DOHH2 (cell line): ENCODE measurements at regions not wholly inside any gene's neighbourhood (a gene's known extent, or its start where the extent isn't known, plus 50 kb on each side); places are given as distances from the start of the nearest gene placed in this dataset.

Experiments
- H3F3A ChIP-seq: fragments of 200-600 bp; sonication (generic), shearing (Covaris generic); 2 replicates; pipeline ENCODE4 v1.6.0; 2016; ENCODE audit warnings: antibody characterized with exemption, mild to moderate bottlenecking; ENCODE audit not compliant: control insufficient read depth, insufficient read depth
- H3K27ac ChIP-seq: fragments of 200-600 bp; sonication (generic); 2 replicates; pipeline ENCODE4 v1.5.1; 2014; ENCODE audit warnings: low read depth, mild to moderate bottlenecking, low read length, moderate library complexity
- H3K27me3 ChIP-seq: fragments of 200-600 bp; sonication (generic); 2 replicates; pipeline ENCODE4 v1.6.1; 2014; ENCODE audit warnings: mild to moderate bottlenecking, low read length, mixed read lengths; ENCODE audit not compliant: control insufficient read depth
- H3K36me3 ChIP-seq: fragments of 200-600 bp; sonication (generic); 2 replicates; pipeline ENCODE4 v1.6.1; 2014; ENCODE audit warnings: mild to moderate bottlenecking, low read length, moderate library complexity, mixed read lengths; ENCODE audit not compliant: control insufficient read depth
- H3K4me1 ChIP-seq: fragments of 200-600 bp; sonication (generic); 2 replicates; pipeline ENCODE4 v1.6.1; 2014; ENCODE audit warnings: mild to moderate bottlenecking, low read length, mixed read lengths; ENCODE audit not compliant: control insufficient read depth
- H3K4me2 ChIP-seq: fragments of 200-600 bp; sonication (generic); 2 replicates; pipeline ENCODE4 v1.6.0; 2014; ENCODE audit warnings: mild to moderate bottlenecking, low read length, moderate library complexity
- H3K4me3 ChIP-seq: fragments of 200-600 bp; sonication (generic); 2 replicates; pipeline ENCODE4 v1.5.1; 2014; ENCODE audit warnings: mild to moderate bottlenecking, low read length, mixed read lengths
- H3K79me2 ChIP-seq: fragments of 200-600 bp; sonication (generic); 2 replicates; pipeline ENCODE4 v1.6.1; 2014; ENCODE audit warnings: mild to moderate bottlenecking, low read length, mixed read lengths; ENCODE audit not compliant: control insufficient read depth
- H3K9me2 ChIP-seq: fragments of 200-600 bp; sonication (generic); replicated peaks from 2 replicates; pipeline ENCODE4 v1.6.1; 2014; ENCODE audit warnings: mild to moderate bottlenecking, low read length, mixed read lengths; ENCODE audit not compliant: control insufficient read depth
- H3K9me3 ChIP-seq: fragments of 200-600 bp; sonication (generic); 2 replicates; pipeline ENCODE4 v1.6.1; 2014; ENCODE audit warnings: antibody characterized with exemption, low read length, mixed read lengths; ENCODE audit not compliant: control insufficient read depth, insufficient read depth
- H4K20me1 ChIP-seq: fragments of 200-600 bp; sonication (generic); 2 replicates; pipeline ENCODE4 v1.6.0; 2014; ENCODE audit warnings: low read depth, mild to moderate bottlenecking, antibody characterized with exemption, low read length, moderate library complexity; ENCODE audit not compliant: control insufficient read depth, insufficient read depth
- EZH2phosphoT487 ChIP-seq: fragments of 200-600 bp; sonication (generic); IDR thresholded peaks from 2 replicates; pipeline ENCODE4 v1.6.1; 2017; ENCODE audit warnings: borderline replicate concordance, mild to moderate bottlenecking, antibody characterized with exemption, low read length, moderate library complexity, mixed read lengths
- TF ChIP-seq, protein P1 (sequence below): fragments of 200-600 bp; sonication (generic); IDR thresholded peaks from one replicate; pipeline ENCODE4 v1.5.1; 2014; ENCODE audit warnings: antibody characterized with exemption, mild to moderate bottlenecking, low read depth, low read length; ENCODE audit not compliant: poor library complexity, severe bottlenecking

DNA sequence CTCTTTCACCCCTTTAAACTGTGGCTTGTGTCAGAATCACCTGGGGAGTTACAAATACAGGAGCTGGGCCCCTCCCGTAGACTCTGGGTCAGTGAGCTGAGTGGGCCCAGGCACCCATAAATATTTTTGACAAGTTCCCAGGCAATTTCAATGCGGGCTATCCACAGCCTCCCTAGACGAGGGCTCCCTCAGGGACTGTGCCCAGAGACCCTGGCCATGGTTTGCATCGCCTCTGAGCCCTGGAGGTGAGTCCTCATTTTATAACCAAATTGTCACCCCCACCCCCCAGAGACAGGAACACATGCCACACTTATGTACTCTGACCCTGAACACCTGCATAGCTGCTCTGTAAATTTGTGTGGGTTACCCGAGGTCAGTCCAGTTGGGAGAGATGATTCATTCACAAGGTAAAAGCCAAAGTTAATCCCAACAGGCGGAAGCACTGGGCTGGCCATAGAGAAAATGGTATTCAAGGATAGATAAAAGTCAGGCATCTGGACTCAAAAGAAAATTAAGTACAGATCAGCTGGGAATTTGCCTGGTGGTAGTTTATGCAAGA is 146.5 kb upstream of the SLC6A11 start:
- no peaks in the 10 kb centered on the region for H3K9me2 ChIP-seq
- peaks cover 7% of the 10 kb centered on the region for H3K27me3 ChIP-seq
- TF ChIP-seq EZH2phosphoT487: no peak
- TF ChIP-seq, protein P1, sequence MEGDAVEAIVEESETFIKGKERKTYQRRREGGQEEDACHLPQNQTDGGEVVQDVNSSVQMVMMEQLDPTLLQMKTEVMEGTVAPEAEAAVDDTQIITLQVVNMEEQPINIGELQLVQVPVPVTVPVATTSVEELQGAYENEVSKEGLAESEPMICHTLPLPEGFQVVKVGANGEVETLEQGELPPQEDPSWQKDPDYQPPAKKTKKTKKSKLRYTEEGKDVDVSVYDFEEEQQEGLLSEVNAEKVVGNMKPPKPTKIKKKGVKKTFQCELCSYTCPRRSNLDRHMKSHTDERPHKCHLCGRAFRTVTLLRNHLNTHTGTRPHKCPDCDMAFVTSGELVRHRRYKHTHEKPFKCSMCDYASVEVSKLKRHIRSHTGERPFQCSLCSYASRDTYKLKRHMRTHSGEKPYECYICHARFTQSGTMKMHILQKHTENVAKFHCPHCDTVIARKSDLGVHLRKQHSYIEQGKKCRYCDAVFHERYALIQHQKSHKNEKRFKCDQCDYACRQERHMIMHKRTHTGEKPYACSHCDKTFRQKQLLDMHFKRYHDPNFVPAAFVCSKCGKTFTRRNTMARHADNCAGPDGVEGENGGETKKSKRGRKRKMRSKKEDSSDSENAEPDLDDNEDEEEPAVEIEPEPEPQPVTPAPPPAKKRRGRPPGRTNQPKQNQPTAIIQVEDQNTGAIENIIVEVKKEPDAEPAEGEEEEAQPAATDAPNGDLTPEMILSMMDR: no peak
- no peaks in the 10 kb centered on the region for H4K20me1 ChIP-seq
- no peaks in the 10 kb centered on the region for H3K36me3 ChIP-seq
- no peaks in the 10 kb centered on the region for H3F3A ChIP-seq
- no peak overlapping the region for H3K4me2 ChIP-seq
- no peak overlapping the region for H3K4me3 ChIP-seq
- no peaks in the 10 kb centered on the region for H3K9me3 ChIP-seq
- no peaks in the 10 kb centered on the region; the same call in 1 of the 2 replicates for H3K4me1 ChIP-seq
- H3K27ac ChIP-seq: no peak overlapping the region
- H3K79me2 ChIP-seq: no peaks in the 10 kb centered on the region

DNA sequence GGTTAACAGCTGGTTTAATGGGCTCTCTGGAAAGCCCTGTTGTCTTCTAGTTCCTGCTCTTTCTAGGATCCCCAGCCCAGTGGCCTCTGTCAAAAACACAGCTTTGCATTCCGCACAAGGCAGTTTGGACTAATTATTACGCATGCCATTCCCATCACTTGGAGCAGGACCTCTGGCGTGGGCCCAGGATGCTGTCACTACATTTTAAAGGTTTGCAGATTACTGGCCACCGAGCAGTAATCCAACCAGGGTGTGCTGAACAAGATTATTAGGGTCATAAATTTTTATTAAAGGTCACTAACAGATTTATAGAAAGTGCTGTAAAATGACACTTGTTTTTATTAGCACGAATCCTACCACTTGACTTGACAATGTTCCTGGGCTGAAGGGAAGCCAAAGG is 143.6 kb upstream of the SLC6A11 start:
- Histone ChIP-seq H3K4me2 (no peak overlapping the region), H4K20me1 (no peaks in the 10 kb centered on the region), H3F3A (no peaks in the 10 kb centered on the region), H3K79me2 (no peaks in the 10 kb centered on the region), H3K27ac (no peak overlapping the region), H3K4me3 (no peak overlapping the region), H3K36me3 (no peaks in the 10 kb centered on the region), H3K27me3 (no peaks in the 10 kb centered on the region), H3K9me2 (no peaks in the 10 kb centered on the region), H3K9me3 (no peaks in the 10 kb centered on the region), H3K4me1 (no peaks in the 10 kb centered on the region)
- TF ChIP-seq, protein P1: no peak
- no peak for TF ChIP-seq EZH2phosphoT487

DNA sequence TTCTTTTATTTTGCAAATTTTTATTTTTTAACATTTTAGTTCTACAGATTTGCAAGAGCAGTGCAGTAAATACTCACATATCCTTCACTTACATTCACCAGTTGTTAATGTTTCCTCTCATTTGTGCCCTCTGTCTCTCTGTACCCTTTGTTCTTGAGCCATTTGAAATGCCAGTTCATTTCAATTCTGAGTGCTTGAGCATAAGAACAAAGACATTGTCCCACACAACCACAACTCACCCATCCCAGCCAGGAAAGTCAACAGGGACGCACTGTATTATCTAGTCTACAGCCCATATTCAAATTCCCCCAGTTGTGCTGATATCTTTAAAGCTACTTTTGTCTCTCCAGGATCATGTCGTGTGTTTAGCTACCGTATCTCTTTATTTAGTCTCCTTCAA is 141.4 kb upstream of the SLC6A11 start:
- H3K4me1 ChIP-seq: no peaks in the 10 kb centered on the region
- TF ChIP-seq, protein P1: no peak
- no peak for TF ChIP-seq EZH2phosphoT487
- H3K27ac ChIP-seq: no peak overlapping the region
- H3K4me2 ChIP-seq: no peak overlapping the region
- H3K9me3 ChIP-seq: no peaks in the 10 kb centered on the region
- no peaks in the 10 kb centered on the region for H3F3A ChIP-seq
- H3K4me3 ChIP-seq: no peak overlapping the region
- H3K27me3 ChIP-seq: 0 out of 2 replicates have a peak, but pooled peaks cover 2% of the 10 kb centered on the region
- H4K20me1 ChIP-seq: no peaks in the 10 kb centered on the region
- H3K9me2 ChIP-seq: no peaks in the 10 kb centered on the region
- no peaks in the 10 kb centered on the region for H3K79me2 ChIP-seq
- no peaks in the 10 kb centered on the region for H3K36me3 ChIP-seq
